ENCODE measurements at regions not wholly inside any gene's neighbourhood (a gene's known extent, or its start where the extent isn't known, plus 50 kb on each side); places are given as distances from the start of the nearest gene placed in this dataset.

GRCh38 chr5:133881576-133882388, 86.6 kb downstream of the C5orf15 start:
- Histone ChIP-seq H3K4me3 (ENCODE audit: low read length) (no peak overlapping the region), H3K9me2 (replicated peaks; ENCODE audit: control insufficient read depth, low read length) (no peaks in the 10 kb centered on the region), H3K4me2 (ENCODE audit: low read length) (no peak overlapping the region), H3K79me2 (ENCODE audit: control insufficient read depth, low read length) (no peaks in the 10 kb centered on the region), H3K9me3 (ENCODE audit: control insufficient read depth, insufficient read depth, low read length) (no peaks in the 10 kb centered on the region), H3F3A (ENCODE audit: control insufficient read depth, insufficient read depth) (no peaks in the 10 kb centered on the region), H3K27ac (ENCODE audit: low read depth, low read length) (no peak overlapping the region), H3K36me3 (ENCODE audit: control insufficient read depth, low read length) (no peaks in the 10 kb centered on the region), H4K20me1 (ENCODE audit: control insufficient read depth, insufficient read depth, low read depth, low read length) (no peaks in the 10 kb centered on the region), H3K4me1 (ENCODE audit: control insufficient read depth, low read length) (peaks cover 6% of the 10 kb centered on the region), H3K27me3 (ENCODE audit: control insufficient read depth, low read length) (no peaks in the 10 kb centered on the region)
- no peak for TF ChIP-seq EZH2phosphoT487 (IDR thresholded peaks at IDR 0.05; ENCODE audit: borderline replicate concordance, low read length)
- TF ChIP-seq CTCF (IDR thresholded peaks at IDR 0.05; ENCODE audit: low read depth, low read length, poor library complexity, severe bottlenecking): no peak

DNA sequence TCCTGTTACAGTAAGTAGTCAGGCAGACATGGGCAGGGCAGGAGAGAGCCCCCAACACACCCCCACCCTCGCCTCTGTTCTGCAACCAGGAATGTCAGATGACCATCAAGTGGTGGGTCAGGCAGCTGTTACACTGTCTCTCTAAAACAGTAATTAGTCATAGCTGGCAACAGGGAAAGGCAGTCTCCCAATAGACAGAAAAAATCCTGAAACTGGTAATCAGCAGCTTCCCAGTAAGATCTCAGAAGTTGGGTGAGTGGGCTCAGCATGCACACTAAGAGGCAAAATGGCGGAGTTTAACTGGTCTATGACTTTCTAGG, 90.2 kb downstream of the C5orf15 start:
- H4K20me1 ChIP-seq (ENCODE audit: control insufficient read depth, insufficient read depth, low read depth, low read length): no peaks in the 10 kb centered on the region
- no peak overlapping the region for H3K4me2 ChIP-seq (ENCODE audit: low read length)
- H3K36me3 ChIP-seq (ENCODE audit: control insufficient read depth, low read length): no peaks in the 10 kb centered on the region
- no peaks in the 10 kb centered on the region for H3F3A ChIP-seq (ENCODE audit: control insufficient read depth, insufficient read depth)
- peaks cover 6% of the 10 kb centered on the region for H3K4me1 ChIP-seq (ENCODE audit: control insufficient read depth, low read length)
- TF ChIP-seq EZH2phosphoT487 (IDR thresholded peaks at IDR 0.05; ENCODE audit: borderline replicate concordance, low read length): no peak
- TF ChIP-seq CTCF (IDR thresholded peaks at IDR 0.05; ENCODE audit: low read depth, low read length, poor library complexity, severe bottlenecking): no peak
- no peaks in the 10 kb centered on the region for H3K9me3 ChIP-seq (ENCODE audit: control insufficient read depth, insufficient read depth, low read length)
- no peaks in the 10 kb centered on the region for H3K79me2 ChIP-seq (ENCODE audit: control insufficient read depth, low read length)
- H3K27ac ChIP-seq (ENCODE audit: low read depth, low read length): no peak overlapping the region
- H3K9me2 ChIP-seq (replicated peaks; ENCODE audit: control insufficient read depth, low read length): no peaks in the 10 kb centered on the region
- no peaks in the 10 kb centered on the region for H3K27me3 ChIP-seq (ENCODE audit: control insufficient read depth, low read length)
- no peak overlapping the region for H3K4me3 ChIP-seq (ENCODE audit: low read length)

- no peaks in the 10 kb centered on the region for H3K79me2 ChIP-seq (ENCODE audit: control insufficient read depth, low read length)
- H3K9me2 ChIP-seq (replicated peaks; ENCODE audit: control insufficient read depth, low read length): no peaks in the 10 kb centered on the region
- TF ChIP-seq CTCF (IDR thresholded peaks at IDR 0.05; ENCODE audit: low read depth, low read length, poor library complexity, severe bottlenecking): no peak
- no peak for TF ChIP-seq EZH2phosphoT487 (IDR thresholded peaks at IDR 0.05; ENCODE audit: borderline replicate concordance, low read length)
- no peak overlapping the region for H3K27ac ChIP-seq (ENCODE audit: low read depth, low read length)
- no peaks in the 10 kb centered on the region for H3K27me3 ChIP-seq (ENCODE audit: control insufficient read depth, low read length)
- H3K4me1 ChIP-seq (ENCODE audit: control insufficient read depth, low read length): peaks cover 6% of the 10 kb centered on the region
- H4K20me1 ChIP-seq (ENCODE audit: control insufficient read depth, insufficient read depth, low read depth, low read length): no peaks in the 10 kb centered on the region
- no peak overlapping the region for H3K4me3 ChIP-seq (ENCODE audit: low read length)
- H3F3A ChIP-seq (ENCODE audit: control insufficient read depth, insufficient read depth): no peaks in the 10 kb centered on the region
- H3K4me2 ChIP-seq (ENCODE audit: low read length): no peak overlapping the region
- no peaks in the 10 kb centered on the region for H3K36me3 ChIP-seq (ENCODE audit: control insufficient read depth, low read length)
- no peaks in the 10 kb centered on the region for H3K9me3 ChIP-seq (ENCODE audit: control insufficient read depth, insufficient read depth, low read length)
Measured at GRCh38 chr5:133877351-133878235, 90.8 kb downstream of the C5orf15 start.
